Right hindlimb (tissue), 1 donor: ENCODE measurements at regions not wholly inside any gene's neighbourhood (a gene's known extent, or its start where the extent isn't known, plus 50 kb on each side); places are given as distances from the start of the nearest gene placed in this dataset.

Experiments used
- DNase-seq: peaks from one replicate; pipeline ENCODE4 v3.0.0-alpha.2; 2018

GRCh38 chr9:675697-676370 is 165.7 kb upstream of the DMRT1 start:
- no peak for DNase-seq

GRCh38 chr9:676780-677438 is 164.6 kb upstream of the DMRT1 start:
- DNase-seq = no peak

- DNase-seq = no peak
These were observed 163.9 kb upstream of the DMRT1 start for GRCh38 chr9:677461-678097.

GRCh38 chr9:678897-679296 is 162.6 kb upstream of the DMRT1 start:
- no peak for DNase-seq

GRCh38 chr9:679462-679861 is 162.0 kb upstream of the DMRT1 start:
- DNase-seq = no peak

- DNase-seq = no peak
These were observed 161.4 kb upstream of the DMRT1 start for GRCh38 chr9:680106-680505.

- no peak for DNase-seq
These were observed 158.6 kb upstream of the DMRT1 start for GRCh38 chr9:682633-683508.

- DNase-seq = no peak
These were observed 157.9 kb upstream of the DMRT1 start for GRCh38 chr9:683509-684021.

GRCh38 chr9:684054-684890 is 157.2 kb upstream of the DMRT1 start:
- no peak for DNase-seq

- no peak for DNase-seq
These were observed 156.6 kb upstream of the DMRT1 start for GRCh38 chr9:684941-685340.

GRCh38 chr9:686321-686813 is 155.1 kb upstream of the DMRT1 start:
- no peak for DNase-seq

- DNase-seq = no peak
These were observed 154.3 kb upstream of the DMRT1 start for GRCh38 chr9:687034-687785.

- no peak for DNase-seq
These were observed 153.5 kb upstream of the DMRT1 start for GRCh38 chr9:687994-688393.

- no peak for DNase-seq
These were observed 150.9 kb upstream of the DMRT1 start for GRCh38 chr9:690517-691111.

- DNase-seq = no peak
These were observed 149.6 kb upstream of the DMRT1 start for GRCh38 chr9:691825-692400.

GRCh38 chr9:692636-693129 is 148.8 kb upstream of the DMRT1 start:
- no peak for DNase-seq

- DNase-seq = peak; percentile 83
These were observed 148.1 kb upstream of the DMRT1 start for GRCh38 chr9:693201-694091.

- no peak for DNase-seq
These were observed 147.4 kb upstream of the DMRT1 start for GRCh38 chr9:694092-694402.
